MM.1S (cell line): ENCODE measurements at regions not wholly inside any gene's neighbourhood (a gene's known extent, or its start where the extent isn't known, plus 50 kb on each side); places are given as distances from the start of the nearest gene placed in this dataset.

Experiments
- CTCF ChIP-seq: fragments of 300-600 bp; sonication (generic); IDR thresholded peaks from 2 replicates; pipeline ENCODE4 v1.5.1; 2016; ENCODE audit warnings: antibody characterized with exemption, low read length, mixed read lengths
- EZH2 ChIP-seq: fragments of 300-600 bp; sonication (generic); optimal IDR thresholded peaks from 2 replicates; pipeline ENCODE3; 2017; ENCODE audit warnings: low read depth, mild to moderate bottlenecking, antibody characterized with exemption, low read length, mixed read lengths

- TF ChIP-seq CTCF, result no peak
- no peak for TF ChIP-seq EZH2
Measured at GRCh38 chr13:112153364-112153763, 86.4 kb downstream of the SOX1 start.
